Panc1 (cell line): ENCODE measurements at regions not wholly inside any gene's neighbourhood (a gene's known extent, or its start where the extent isn't known, plus 50 kb on each side); places are given as distances from the start of the nearest gene placed in this dataset.

Source experiments
- ATAC-seq: fragments of 200-7000 bp; cut with Tn5 transposase; 2 replicates; pipeline ENCODE4 v1.9.1; 2020; ENCODE audit warnings: mild to moderate bottlenecking, moderate library complexity
- BruUV-seq: library from RNA; stranded (reverse); fragments of 400-500 nt; replicated peaks from 2 replicates; lab custom pipeline; 2021; lab: Mats Ljungman, UMichigan
- CTCF ChIA-PET: fragments of 300-600 bp; sonication (Branson Sonifier 250); formaldehyde crosslinking; loops from one replicate; lab custom pipeline; 2022; ENCODE audit warnings: antibody characterized with exemption; lab: Charles Lee
- POLR2A ChIA-PET: fragments of 300-600 bp; sonication (Branson Sonifier 250); formaldehyde crosslinking; loops from one replicate; lab custom pipeline; 2022; ENCODE audit warnings: antibody characterized with exemption; lab: Charles Lee
- DNase-seq: peaks from one replicate; pipeline ENCODE4 v3.0.0-alpha.2; 2010; ENCODE audit warnings: low read depth, low spot score
- H3K27ac ChIP-seq: 2 replicates; pipeline ENCODE4 v1.5.1; 2011; ENCODE audit warnings: mild to moderate bottlenecking, low read length, inconsistent platforms
- H3K27me3 ChIP-seq: fragments of 200-500 bp; sonication (Bioruptor generic); 2 replicates; pipeline ENCODE4 v1.6.0; 2014; ENCODE audit warnings: low read length, inconsistent platforms; ENCODE audit not compliant: control insufficient read depth, insufficient read depth
- H3K36me3 ChIP-seq: fragments of 200-500 bp; sonication (Bioruptor generic); 2 replicates; pipeline ENCODE4 v1.5.1; 2014; ENCODE audit warnings: inconsistent platforms, mild to moderate bottlenecking, low read length, moderate library complexity; ENCODE audit not compliant: control insufficient read depth, insufficient read depth
- H3K4me1 ChIP-seq: 2 replicates; pipeline ENCODE4 v1.5.1; 2011; ENCODE audit warnings: inconsistent platforms, mild to moderate bottlenecking, low read length, moderate library complexity; ENCODE audit not compliant: control insufficient read depth, insufficient read depth
- H3K4me3 ChIP-seq, 2 experiments: 2 replicates each; pipeline ENCODE4 v1.5.1; 2011 to 2012; ENCODE audit warnings: low read depth in 2 of 2, low read length in 2 of 2, mild to moderate bottlenecking in 2 of 2, inconsistent platforms in 1 of 2, moderate library complexity in 1 of 2
- H3K9me3 ChIP-seq: fragments of 200-500 bp; sonication (Bioruptor generic); 2 replicates; pipeline ENCODE4 v1.5.1; 2014; ENCODE audit warnings: low read depth, mild to moderate bottlenecking, inconsistent platforms, low read length, moderate library complexity; ENCODE audit not compliant: control insufficient read depth, insufficient read depth
- POLR2AphosphoS5 ChIP-seq: IDR thresholded peaks from 2 replicates; pipeline ENCODE4 v1.6.1; 2012; ENCODE audit warnings: mild to moderate bottlenecking, low read depth, low read length, moderate library complexity
- SIN3A ChIP-seq: IDR thresholded peaks from 2 replicates; pipeline ENCODE4 v1.6.1; 2012; ENCODE audit warnings: low read depth, mild to moderate bottlenecking, low read length, moderate library complexity, borderline replicate concordance; ENCODE audit not compliant: insufficient read depth
- TCF7L2 ChIP-seq: IDR thresholded peaks from 2 replicates; pipeline ENCODE4 v1.6.1; 2011; ENCODE audit warnings: mild to moderate bottlenecking, low read depth, low read length, inconsistent platforms
- in situ Hi-C: cut with HindIII; loops from 2 replicates; pipeline ENCODE4 v1.10.0; 2016; ENCODE audit warnings: low sequenced_read_pairs, low pct_unique_long_range_greater_than_20kb
- intact Hi-C: fragments of 100-400 bp; cut with micrococcal nuclease; formaldehyde crosslinking; loops from one replicate; pipeline ENCODE4 v1.10.0; 2022; ENCODE audit not compliant: unreplicated experiment
- TF ChIP-seq, protein P1 (sequence below): fragments of 450-650 bp; IDR thresholded peaks from 2 replicates; pipeline ENCODE4 v1.5.1; 2017; ENCODE audit warnings: mild to moderate bottlenecking
- TF ChIP-seq, protein P2 (sequence below), 2 experiments: IDR thresholded peaks; 2 replicates each; pipeline ENCODE4 v1.6.1; 2011 to 2012; ENCODE audit warnings: low read depth in 2 of 2, control low read depth in 1 of 2, low read length in 1 of 2, mild to moderate bottlenecking in 1 of 2, moderate library complexity in 1 of 2; ENCODE audit not compliant: insufficient read depth in 1 of 2

GRCh38 chr3:106103383-106103782 is 234.6 kb upstream of the CBLB start:
- no peak for DNase-seq
- no peak for ATAC-seq
- no peak for TF ChIP-seq TCF7L2
- TF ChIP-seq POLR2AphosphoS5, result no peak
- TF ChIP-seq, protein P1, sequence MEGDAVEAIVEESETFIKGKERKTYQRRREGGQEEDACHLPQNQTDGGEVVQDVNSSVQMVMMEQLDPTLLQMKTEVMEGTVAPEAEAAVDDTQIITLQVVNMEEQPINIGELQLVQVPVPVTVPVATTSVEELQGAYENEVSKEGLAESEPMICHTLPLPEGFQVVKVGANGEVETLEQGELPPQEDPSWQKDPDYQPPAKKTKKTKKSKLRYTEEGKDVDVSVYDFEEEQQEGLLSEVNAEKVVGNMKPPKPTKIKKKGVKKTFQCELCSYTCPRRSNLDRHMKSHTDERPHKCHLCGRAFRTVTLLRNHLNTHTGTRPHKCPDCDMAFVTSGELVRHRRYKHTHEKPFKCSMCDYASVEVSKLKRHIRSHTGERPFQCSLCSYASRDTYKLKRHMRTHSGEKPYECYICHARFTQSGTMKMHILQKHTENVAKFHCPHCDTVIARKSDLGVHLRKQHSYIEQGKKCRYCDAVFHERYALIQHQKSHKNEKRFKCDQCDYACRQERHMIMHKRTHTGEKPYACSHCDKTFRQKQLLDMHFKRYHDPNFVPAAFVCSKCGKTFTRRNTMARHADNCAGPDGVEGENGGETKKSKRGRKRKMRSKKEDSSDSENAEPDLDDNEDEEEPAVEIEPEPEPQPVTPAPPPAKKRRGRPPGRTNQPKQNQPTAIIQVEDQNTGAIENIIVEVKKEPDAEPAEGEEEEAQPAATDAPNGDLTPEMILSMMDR, result no peak
- no peak for TF ChIP-seq SIN3A
- TF ChIP-seq, protein P2, sequence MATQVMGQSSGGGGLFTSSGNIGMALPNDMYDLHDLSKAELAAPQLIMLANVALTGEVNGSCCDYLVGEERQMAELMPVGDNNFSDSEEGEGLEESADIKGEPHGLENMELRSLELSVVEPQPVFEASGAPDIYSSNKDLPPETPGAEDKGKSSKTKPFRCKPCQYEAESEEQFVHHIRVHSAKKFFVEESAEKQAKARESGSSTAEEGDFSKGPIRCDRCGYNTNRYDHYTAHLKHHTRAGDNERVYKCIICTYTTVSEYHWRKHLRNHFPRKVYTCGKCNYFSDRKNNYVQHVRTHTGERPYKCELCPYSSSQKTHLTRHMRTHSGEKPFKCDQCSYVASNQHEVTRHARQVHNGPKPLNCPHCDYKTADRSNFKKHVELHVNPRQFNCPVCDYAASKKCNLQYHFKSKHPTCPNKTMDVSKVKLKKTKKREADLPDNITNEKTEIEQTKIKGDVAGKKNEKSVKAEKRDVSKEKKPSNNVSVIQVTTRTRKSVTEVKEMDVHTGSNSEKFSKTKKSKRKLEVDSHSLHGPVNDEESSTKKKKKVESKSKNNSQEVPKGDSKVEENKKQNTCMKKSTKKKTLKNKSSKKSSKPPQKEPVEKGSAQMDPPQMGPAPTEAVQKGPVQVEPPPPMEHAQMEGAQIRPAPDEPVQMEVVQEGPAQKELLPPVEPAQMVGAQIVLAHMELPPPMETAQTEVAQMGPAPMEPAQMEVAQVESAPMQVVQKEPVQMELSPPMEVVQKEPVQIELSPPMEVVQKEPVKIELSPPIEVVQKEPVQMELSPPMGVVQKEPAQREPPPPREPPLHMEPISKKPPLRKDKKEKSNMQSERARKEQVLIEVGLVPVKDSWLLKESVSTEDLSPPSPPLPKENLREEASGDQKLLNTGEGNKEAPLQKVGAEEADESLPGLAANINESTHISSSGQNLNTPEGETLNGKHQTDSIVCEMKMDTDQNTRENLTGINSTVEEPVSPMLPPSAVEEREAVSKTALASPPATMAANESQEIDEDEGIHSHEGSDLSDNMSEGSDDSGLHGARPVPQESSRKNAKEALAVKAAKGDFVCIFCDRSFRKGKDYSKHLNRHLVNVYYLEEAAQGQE (IDR thresholded peaks at IDR 0.05; ENCODE audit: insufficient read depth in 1 of 2, low read depth in 2 of 2, low read length in 1 of 2), result no peak
- Histone ChIP-seq H3K27me3 (no peaks in the 10 kb centered on the region), H3K9me3 (no peaks in the 10 kb centered on the region), H3K4me3 (no peak overlapping the region), H3K4me1 (no peaks in the 10 kb centered on the region), H3K36me3 (no peaks in the 10 kb centered on the region), H3K27ac (no peak overlapping the region)
- POLR2A ChIA-PET, result no interaction called here
- no TSS peak for BruUV-seq
- intact Hi-C loops (no loop called here), in situ Hi-C loops (no loop called here)
- CTCF ChIA-PET, result no interaction called here

DNA sequence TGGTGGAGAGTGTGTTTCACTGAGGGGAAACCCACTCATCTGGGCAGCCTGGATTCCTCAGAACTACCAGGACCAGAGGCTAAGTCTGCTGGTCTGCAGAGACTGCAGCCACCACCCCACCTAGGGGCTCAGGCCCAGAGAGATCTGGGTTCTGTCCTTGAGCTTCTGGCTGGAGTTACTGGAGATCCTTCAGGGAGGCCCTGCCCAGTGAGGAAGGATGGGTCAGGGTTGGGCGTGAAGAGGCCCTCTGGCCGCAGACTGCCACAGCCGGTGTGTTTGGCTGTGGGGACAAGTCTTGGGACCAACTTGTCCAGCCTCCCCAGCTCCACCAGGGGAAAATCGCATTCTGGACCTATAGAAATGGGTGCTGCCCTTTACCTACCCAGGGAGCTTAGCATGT is 235.3 kb upstream of the CBLB start:
- intact Hi-C loops (no loop called here), in situ Hi-C loops (no loop called here)
- no peak overlapping the region for H3K27ac ChIP-seq
- CTCF ChIA-PET, result no interaction called here
- POLR2A ChIA-PET, result no interaction called here
- ATAC-seq (no peak), DNase-seq (no peak)
- H3K36me3 ChIP-seq, result no peaks in the 10 kb centered on the region
- BruUV-seq, result no TSS peak
- H3K4me1 ChIP-seq, result no peaks in the 10 kb centered on the region
- TF ChIP-seq, protein P2 (IDR thresholded peaks at IDR 0.05; ENCODE audit: insufficient read depth in 1 of 2, low read depth in 2 of 2, low read length in 1 of 2), result no peak
- no peaks in the 10 kb centered on the region for H3K27me3 ChIP-seq
- no peaks in the 10 kb centered on the region for H3K9me3 ChIP-seq
- H3K4me3 ChIP-seq, result no peak overlapping the region
